ENCODE measurements at regions not wholly inside any gene's neighbourhood (a gene's known extent, or its start where the extent isn't known, plus 50 kb on each side); places are given as distances from the start of the nearest gene placed in this dataset.

GRCh38 chr16:76059701-76060100, 217.5 kb upstream of the CNTNAP4 start:
- Mint-ChIP-seq H3K36me3 (ENCODE audit: low read depth, unreplicated experiment) (no peaks in the 10 kb centered on the region), H3K9me3 (ENCODE audit: unreplicated experiment) (peaks cover under 1% of the 10 kb centered on the region), H3K27me3 (ENCODE audit: low read depth, unreplicated experiment) (no peaks in the 10 kb centered on the region), H3K27ac (ENCODE audit: unreplicated experiment) (no peak overlapping the region), H3K4me1 (ENCODE audit: low read depth, unreplicated experiment) (no peaks in the 10 kb centered on the region), H3K4me3 (ENCODE audit: unreplicated experiment) (no peak overlapping the region)
- Histone ChIP-seq H3K4me1 (ENCODE audit: insufficient read depth, low read length) (no peaks in the 10 kb centered on the region), H3K79me2 (ENCODE audit: insufficient read depth, low read length) (no peaks in the 10 kb centered on the region), H3K27me3 (ENCODE audit: insufficient read depth, low read length) (no peaks in the 10 kb centered on the region), H3K4me3 (ENCODE audit: insufficient read depth, low read depth, low read length) (no peak overlapping the region), H3K9ac (ENCODE audit: low read length) (no peak overlapping the region), H3K27ac (ENCODE audit: low read depth, low read length) (no peak overlapping the region), H3K9me3 (ENCODE audit: insufficient read depth, low read depth, low read length) (no peaks in the 10 kb centered on the region), H3K4me2 (ENCODE audit: low read length) (no peak overlapping the region), H3K36me3 (ENCODE audit: insufficient read depth, low read length) (no peaks in the 10 kb centered on the region), H2AFZ (ENCODE audit: low read depth, low read length) (no peak overlapping the region), H4K20me1 (ENCODE audit: insufficient read depth, low read length) (no peaks in the 10 kb centered on the region)
- FAIRE-seq (no peak), DNase-seq (ENCODE audit: low read depth) (no peak)
- TF ChIP-seq EZH2 (IDR thresholded peaks at IDR 0.05; ENCODE audit: insufficient read depth, low read length) (no peak), CTCF (IDR thresholded peaks at IDR 0.05; ENCODE audit: insufficient read depth, low read depth, low read length) (no peak)

- no peaks in the 10 kb centered on the region for H3K4me1 Mint-ChIP-seq (ENCODE audit: low read depth, unreplicated experiment)
These were observed 205.5 kb upstream of the CNTNAP4 start for GRCh38 chr16:76071690-76072089.

More at GRCh38 chr16:76071690-76072089, 205.5 kb upstream of the CNTNAP4 start:
- H3K4me3 Mint-ChIP-seq (ENCODE audit: unreplicated experiment): no peak overlapping the region
- no peak for TF ChIP-seq CTCF (IDR thresholded peaks at IDR 0.05; ENCODE audit: insufficient read depth, low read depth, low read length)
- no peak for TF ChIP-seq EZH2 (IDR thresholded peaks at IDR 0.05; ENCODE audit: insufficient read depth, low read length)
- Histone ChIP-seq H3K9ac (ENCODE audit: low read length) (no peak overlapping the region), H3K79me2 (ENCODE audit: insufficient read depth, low read length) (no peaks in the 10 kb centered on the region), H3K36me3 (ENCODE audit: insufficient read depth, low read length) (no peaks in the 10 kb centered on the region), H3K4me1 (ENCODE audit: insufficient read depth, low read length) (no peaks in the 10 kb centered on the region), H3K27me3 (ENCODE audit: insufficient read depth, low read length) (no peaks in the 10 kb centered on the region), H3K9me3 (ENCODE audit: insufficient read depth, low read depth, low read length) (no peaks in the 10 kb centered on the region), H2AFZ (ENCODE audit: low read depth, low read length) (no peak overlapping the region), H3K27ac (ENCODE audit: low read depth, low read length) (no peak overlapping the region), H4K20me1 (ENCODE audit: insufficient read depth, low read length) (no peaks in the 10 kb centered on the region), H3K4me3 (ENCODE audit: insufficient read depth, low read depth, low read length) (no peak overlapping the region), H3K4me2 (ENCODE audit: low read length) (no peak overlapping the region)
- H3K36me3 Mint-ChIP-seq (ENCODE audit: low read depth, unreplicated experiment): no peaks in the 10 kb centered on the region
- H3K9me3 Mint-ChIP-seq (ENCODE audit: unreplicated experiment): peaks cover 2% of the 10 kb centered on the region
- FAIRE-seq (no peak), DNase-seq (ENCODE audit: low read depth) (no peak)
- no peak overlapping the region for H3K27ac Mint-ChIP-seq (ENCODE audit: unreplicated experiment)
- H3K27me3 Mint-ChIP-seq (ENCODE audit: low read depth, unreplicated experiment): no peaks in the 10 kb centered on the region

Measured in astrocyte (in vitro differentiated cells and primary cell).